Hematopoietic multipotent progenitor cell treated with erythropoietin and hydrocortisone succinate and interleukin-3 and kit ligand, for 6 days (in vitro differentiated cells): ENCODE measurements at regions not wholly inside any gene's neighbourhood (a gene's known extent, or its start where the extent isn't known, plus 50 kb on each side); places are given as distances from the start of the nearest gene placed in this dataset.
A peak's percentile ranks its signal among the peaks of the same experiment; 100 is the strongest.

Experiments
- DNase-seq: peaks from one replicate; pipeline ENCODE4 v3.0.0-alpha.2; 2015

GRCh38 chr3:66165660-66166059 is 55.1 kb upstream of the SLC25A26 start:
- peak; percentile 3 for DNase-seq

GRCh38 chr3:66164155-66164554 is 56.6 kb upstream of the SLC25A26 start:
- no peak for DNase-seq

GRCh38 chr3:66163222-66163621 is 57.6 kb upstream of the SLC25A26 start:
- no peak for DNase-seq

GRCh38 chr3:66162766-66163165 is 58.0 kb upstream of the SLC25A26 start:
- no peak for DNase-seq

- DNase-seq = no peak
Measured at GRCh38 chr3:66158933-66159683, 61.7 kb upstream of the SLC25A26 start.

- DNase-seq = no peak
Measured at GRCh38 chr3:66154444-66154861, 66.3 kb upstream of the SLC25A26 start.

GRCh38 chr3:66153481-66154443 is 67.0 kb upstream of the SLC25A26 start:
- no peak for DNase-seq

- no peak for DNase-seq
Measured at GRCh38 chr3:66152336-66152735, 68.5 kb upstream of the SLC25A26 start.

GRCh38 chr3:66150977-66151376 is 69.8 kb upstream of the SLC25A26 start:
- no peak for DNase-seq

GRCh38 chr3:66149269-66149668 is 71.5 kb upstream of the SLC25A26 start:
- no peak for DNase-seq

GRCh38 chr3:66145408-66145733 is 75.4 kb upstream of the SLC25A26 start:
- no peak for DNase-seq

- DNase-seq = no peak
Measured at GRCh38 chr3:66144568-66145407, 76.0 kb upstream of the SLC25A26 start.

GRCh38 chr3:66142079-66142478 is 78.7 kb upstream of the SLC25A26 start:
- no peak for DNase-seq

GRCh38 chr3:66140743-66141372 is 79.9 kb upstream of the SLC25A26 start:
- DNase-seq = no peak

GRCh38 chr3:66140106-66140505 is 80.7 kb upstream of the SLC25A26 start:
- DNase-seq = no peak

GRCh38 chr3:66139415-66139814 is 81.4 kb upstream of the SLC25A26 start:
- no peak for DNase-seq

GRCh38 chr3:66138336-66139313 is 82.2 kb upstream of the SLC25A26 start:
- peak; percentile 68 for DNase-seq

- DNase-seq = no peak
Measured at GRCh38 chr3:66136597-66136996, 84.2 kb upstream of the SLC25A26 start.

GRCh38 chr3:66133853-66134445 is 86.9 kb upstream of the SLC25A26 start:
- no peak for DNase-seq

GRCh38 chr3:66133050-66133757 is 87.6 kb upstream of the SLC25A26 start:
- no peak for DNase-seq
